Tibial nerve (tissue), 3 donors: ENCODE measurements at regions not wholly inside any gene's neighbourhood (a gene's known extent, or its start where the extent isn't known, plus 50 kb on each side); places are given as distances from the start of the nearest gene placed in this dataset.

Experiments used
- POLR2A ChIP-seq, 2 donors: fragments of 450-650 bp; IDR thresholded peaks; one replicate each; pipeline ENCODE4 v1.6.1; 2017; ENCODE audit warnings: antibody characterized with exemption in 2 of 2, mild to moderate bottlenecking in 2 of 2, moderate library complexity in 2 of 2
- TF ChIP-seq, protein P1 (sequence below), 5 experiments: fragments of 200-600 bp in 3 of 5; fragments of 450-650 bp in 2 of 5; sonication (generic) in 3 of 5; IDR thresholded peaks; one replicate each; pipeline ENCODE4 v1.5.1; 2016 to 2019; ENCODE audit warnings: antibody characterized with exemption in 5 of 5, mild to moderate bottlenecking in 3 of 5, moderate library complexity in 2 of 5

- TF ChIP-seq, protein P1, sequence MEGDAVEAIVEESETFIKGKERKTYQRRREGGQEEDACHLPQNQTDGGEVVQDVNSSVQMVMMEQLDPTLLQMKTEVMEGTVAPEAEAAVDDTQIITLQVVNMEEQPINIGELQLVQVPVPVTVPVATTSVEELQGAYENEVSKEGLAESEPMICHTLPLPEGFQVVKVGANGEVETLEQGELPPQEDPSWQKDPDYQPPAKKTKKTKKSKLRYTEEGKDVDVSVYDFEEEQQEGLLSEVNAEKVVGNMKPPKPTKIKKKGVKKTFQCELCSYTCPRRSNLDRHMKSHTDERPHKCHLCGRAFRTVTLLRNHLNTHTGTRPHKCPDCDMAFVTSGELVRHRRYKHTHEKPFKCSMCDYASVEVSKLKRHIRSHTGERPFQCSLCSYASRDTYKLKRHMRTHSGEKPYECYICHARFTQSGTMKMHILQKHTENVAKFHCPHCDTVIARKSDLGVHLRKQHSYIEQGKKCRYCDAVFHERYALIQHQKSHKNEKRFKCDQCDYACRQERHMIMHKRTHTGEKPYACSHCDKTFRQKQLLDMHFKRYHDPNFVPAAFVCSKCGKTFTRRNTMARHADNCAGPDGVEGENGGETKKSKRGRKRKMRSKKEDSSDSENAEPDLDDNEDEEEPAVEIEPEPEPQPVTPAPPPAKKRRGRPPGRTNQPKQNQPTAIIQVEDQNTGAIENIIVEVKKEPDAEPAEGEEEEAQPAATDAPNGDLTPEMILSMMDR (IDR thresholded peaks at IDR 0.05) = no peak
- no peak for TF ChIP-seq POLR2A (IDR thresholded peaks at IDR 0.05)
Observed at GRCh38 chr21:38752051-38752505, 53.7 kb upstream of the ETS2 start.
